ENCODE measurements at regions not wholly inside any gene's neighbourhood (a gene's known extent, or its start where the extent isn't known, plus 50 kb on each side); places are given as distances from the start of the nearest gene placed in this dataset.

DNA sequence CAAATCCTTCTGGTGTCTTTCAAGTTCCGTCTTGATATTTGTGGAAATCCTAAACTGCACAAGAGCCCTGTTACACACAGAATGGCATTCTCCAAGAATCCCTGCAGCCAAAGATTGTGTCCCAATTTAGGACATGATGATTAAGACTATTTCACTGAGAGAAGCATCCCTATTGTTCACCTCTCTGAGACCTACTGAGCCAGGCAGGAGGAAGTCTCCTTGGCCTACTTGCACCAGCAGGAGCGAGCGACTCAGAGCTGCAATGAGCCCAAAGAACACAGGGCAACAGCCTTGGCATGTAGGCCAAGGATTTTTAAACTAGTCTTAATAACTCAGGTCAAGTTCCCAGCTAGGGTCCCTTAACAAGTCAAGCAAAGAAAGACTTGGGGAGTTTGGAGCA lies 79.4 kb upstream of the RUNX1 start:
- Histone ChIP-seq H4K8ac (replicated peaks; ENCODE audit: insufficient read length, low read depth, low read length) (no peak overlapping the region), H3K4ac (ENCODE audit: low read depth, low read length) (no peak overlapping the region), H2BK20ac (ENCODE audit: low read depth, low read length, poor library complexity, severe bottlenecking) (no peak overlapping the region), H3K27me3 (ENCODE audit: insufficient read depth, low read length) (no peaks in the 10 kb centered on the region), H2BK120ac (ENCODE audit: low read depth, low read length, poor library complexity, severe bottlenecking) (no peak overlapping the region), H4K91ac (ENCODE audit: insufficient read length, low read depth, low read length) (no peak overlapping the region), H3K23ac (ENCODE audit: insufficient read length, low read depth, low read length) (no peak overlapping the region), H4K20me1 (ENCODE audit: control insufficient read depth, insufficient read depth, insufficient read length) (no peaks in the 10 kb centered on the region), H3K4me2 (ENCODE audit: insufficient read depth, insufficient read length, low read length) (no peak overlapping the region), H3K27ac (ENCODE audit: insufficient read length, low read depth, low read length) (no peak overlapping the region), H3K9ac (ENCODE audit: extremely low read depth, insufficient read length, low read length) (no peak overlapping the region), H2BK5ac (ENCODE audit: insufficient read length, low read length) (no peak overlapping the region), H2AK5ac (ENCODE audit: insufficient read length, low read length) (no peak overlapping the region), H3T11ph (ENCODE audit: low read length) (no peak overlapping the region), H3K79me2 (ENCODE audit: insufficient read depth, low read length) (no peaks in the 10 kb centered on the region), H4K5ac (ENCODE audit: insufficient read length, low read depth, low read length) (no peak overlapping the region), H2BK12ac (ENCODE audit: insufficient read length, low read depth, low read length) (no peak overlapping the region), H3K4me1 (ENCODE audit: insufficient read depth, low read length) (peaks cover 4% of the 10 kb centered on the region; the same call in 1 of the 2 replicates), H3K14ac (ENCODE audit: insufficient read depth, low read length) (no peak overlapping the region), H3K23me2 (ENCODE audit: insufficient read length, low read depth, low read length, poor library complexity, severe bottlenecking) (no peaks in the 10 kb centered on the region), H2BK15ac (ENCODE audit: low read depth, low read length) (no peak overlapping the region), H3K79me1 (ENCODE audit: insufficient read depth, low read depth, low read length, poor library complexity, severe bottlenecking) (no peaks in the 10 kb centered on the region), H3K9me3 (ENCODE audit: control insufficient read depth, low read depth, low read length) (no peaks in the 10 kb centered on the region), H3K56ac (ENCODE audit: insufficient read length, low read depth, low read length) (no peak overlapping the region), H2AFZ (ENCODE audit: low read length) (no peak overlapping the region), H3K18ac (ENCODE audit: insufficient read length, low read depth, low read length) (no peak overlapping the region)
- H3K9me3 Mint-ChIP-seq = peaks cover 0 to 32% of the 10 kb centered on the region in 2 experiments
- peaks cover 4 to 7% of the 10 kb centered on the region in 2 experiments for H3K4me1 Mint-ChIP-seq
- peaks cover 0 to 12% (median 0%) of the 10 kb centered on the region in 3 experiments; a peak in 4 of 7 replicates for H3K36me3 Mint-ChIP-seq (ENCODE audit: insufficient read depth in 1 of 3, low read depth in 3 of 3)
- TF ChIP-seq, protein P1, sequence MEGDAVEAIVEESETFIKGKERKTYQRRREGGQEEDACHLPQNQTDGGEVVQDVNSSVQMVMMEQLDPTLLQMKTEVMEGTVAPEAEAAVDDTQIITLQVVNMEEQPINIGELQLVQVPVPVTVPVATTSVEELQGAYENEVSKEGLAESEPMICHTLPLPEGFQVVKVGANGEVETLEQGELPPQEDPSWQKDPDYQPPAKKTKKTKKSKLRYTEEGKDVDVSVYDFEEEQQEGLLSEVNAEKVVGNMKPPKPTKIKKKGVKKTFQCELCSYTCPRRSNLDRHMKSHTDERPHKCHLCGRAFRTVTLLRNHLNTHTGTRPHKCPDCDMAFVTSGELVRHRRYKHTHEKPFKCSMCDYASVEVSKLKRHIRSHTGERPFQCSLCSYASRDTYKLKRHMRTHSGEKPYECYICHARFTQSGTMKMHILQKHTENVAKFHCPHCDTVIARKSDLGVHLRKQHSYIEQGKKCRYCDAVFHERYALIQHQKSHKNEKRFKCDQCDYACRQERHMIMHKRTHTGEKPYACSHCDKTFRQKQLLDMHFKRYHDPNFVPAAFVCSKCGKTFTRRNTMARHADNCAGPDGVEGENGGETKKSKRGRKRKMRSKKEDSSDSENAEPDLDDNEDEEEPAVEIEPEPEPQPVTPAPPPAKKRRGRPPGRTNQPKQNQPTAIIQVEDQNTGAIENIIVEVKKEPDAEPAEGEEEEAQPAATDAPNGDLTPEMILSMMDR (conservative IDR thresholded peaks at IDR 0.05) = no peak
- H3K27ac Mint-ChIP-seq = no peak overlapping the region
- WGBS (ENCODE audit: extremely low coverage, insufficient read length, low lambda C conversion rate) = no CpG with 5 or more reads among the region's 3 CpGs
- no peaks in the 10 kb centered on the region; the same call in 1 of the 2 replicates for H3K27me3 Mint-ChIP-seq (ENCODE audit: low read depth)
- no peak for DNase-seq
- H3K4me3 Mint-ChIP-seq = no peak overlapping the region

Data from H9 (cell line).